HEK293 (cell line): ENCODE measurements at regions not wholly inside any gene's neighbourhood (a gene's known extent, or its start where the extent isn't known, plus 50 kb on each side); places are given as distances from the start of the nearest gene placed in this dataset.

Experiments
- CTCF ChIA-PET: fragments of 350-600 bp; formaldehyde crosslinking; extraction: SDS; loops from one replicate; lab custom pipeline; 2021; ENCODE audit warnings: antibody characterized with exemption; lab: Yijun Ruan, JAX
- POLR2A ChIA-PET: fragments of 300-600 bp; formaldehyde crosslinking; extraction: SDS; loops from one replicate; lab custom pipeline; 2020; ENCODE audit warnings: antibody characterized with exemption, inconsistent platforms; lab: Yijun Ruan, JAX
- H3K27ac ChIP-seq: fragments of 200-500 bp; sonication (Bioruptor generic); 2 replicates; pipeline ENCODE4 v1.5.1; 2014; ENCODE audit warnings: low read depth, low read length, control low read depth, inconsistent platforms; ENCODE audit errors: extremely low read depth
- H3K36me3 ChIP-seq, 2 experiments: fragments of 200-500 bp in 1 of 2; sonication (Bioruptor generic) in 1 of 2; 1 replicate in 1 of 2; 2 replicates in 1 of 2; pipeline ENCODE4 v1.5.1; 2014 to 2017; ENCODE audit warnings: inconsistent platforms in 2 of 2, low read length in 2 of 2; ENCODE audit not compliant: control insufficient read depth in 2 of 2, insufficient read depth in 1 of 2
- H3K4me1 ChIP-seq: fragments of 200-500 bp; sonication (Bioruptor generic); 2 replicates; pipeline ENCODE4 v1.5.1; 2014; ENCODE audit warnings: mild to moderate bottlenecking, low read length, inconsistent platforms; ENCODE audit not compliant: control insufficient read depth, insufficient read depth
- H3K4me3 ChIP-seq: 2 replicates; pipeline ENCODE4 v1.5.1; 2011; ENCODE audit warnings: low read depth, mild to moderate bottlenecking, control low read depth, low read length, moderate library complexity
- H3K9me3 ChIP-seq: fragments of 200-500 bp; sonication (Bioruptor generic); 2 replicates; pipeline ENCODE4 v1.5.1; 2014; ENCODE audit warnings: low read depth, low read length, inconsistent platforms; ENCODE audit not compliant: control insufficient read depth, insufficient read depth
- HOXA7 ChIP-seq: sonication (generic); formaldehyde crosslinking; IDR thresholded peaks from 2 replicates; pipeline ENCODE4 v1.8.1; 2022; ENCODE audit warnings: missing genetic modification reagents, borderline replicate concordance
- HOXD13 ChIP-seq: sonication (generic); formaldehyde crosslinking; IDR thresholded peaks from 2 replicates; pipeline ENCODE4 v1.8.0; 2022; ENCODE audit warnings: missing genetic modification reagents, borderline replicate concordance
- OSR2 ChIP-seq: fragments of 450-650 bp; formaldehyde crosslinking; IDR thresholded peaks from 2 replicates; pipeline ENCODE4 v1.5.1; 2016; ENCODE audit warnings: missing biosample characterization, missing genetic modification characterization
- PRDM1 ChIP-seq: fragments of 450-650 bp; formaldehyde crosslinking; IDR thresholded peaks from 2 replicates; pipeline ENCODE4; 2016; ENCODE audit warnings: missing biosample characterization, missing genetic modification characterization
- YY2 ChIP-seq: fragments of 450-650 bp; formaldehyde crosslinking; IDR thresholded peaks from 2 replicates; pipeline ENCODE4 v1.5.1; 2016; ENCODE audit warnings: missing biosample characterization, missing genetic modification characterization
- ZBTB10 ChIP-seq: fragments of 450-650 bp; formaldehyde crosslinking; IDR thresholded peaks from 2 replicates; pipeline ENCODE4 v1.5.1; 2016; ENCODE audit warnings: missing biosample characterization, missing genetic modification characterization
- ZBTB8A ChIP-seq: fragments of 450-650 bp; formaldehyde crosslinking; IDR thresholded peaks from 2 replicates; pipeline ENCODE4 v1.5.1; 2016; ENCODE audit warnings: missing biosample characterization, missing genetic modification characterization
- ZFHX2 ChIP-seq: fragments of 450-650 bp; formaldehyde crosslinking; conservative IDR thresholded peaks from 2 replicates; pipeline ENCODE4 v1.5.1; 2016; ENCODE audit warnings: missing biosample characterization, missing genetic modification characterization
- ZFP3 ChIP-seq: fragments of 450-650 bp; formaldehyde crosslinking; IDR thresholded peaks from 2 replicates; pipeline ENCODE4 v1.5.1; 2016; ENCODE audit warnings: low read depth, missing biosample characterization, missing genetic modification characterization
- ZNF221 ChIP-seq: fragments of 450-650 bp; formaldehyde crosslinking; IDR thresholded peaks from 2 replicates; pipeline ENCODE4 v1.5.1; 2017; ENCODE audit warnings: missing biosample characterization, missing genetic modification characterization, borderline replicate concordance
- ZNF223 ChIP-seq: fragments of 450-650 bp; formaldehyde crosslinking; IDR thresholded peaks from 2 replicates; pipeline ENCODE4 v1.5.1; 2016; ENCODE audit warnings: missing biosample characterization, missing genetic modification characterization
- ZNF280D ChIP-seq: fragments of 450-650 bp; formaldehyde crosslinking; IDR thresholded peaks from 2 replicates; pipeline ENCODE4 v1.5.1; 2016; ENCODE audit warnings: missing biosample characterization, missing genetic modification characterization
- ZNF488 ChIP-seq: fragments of 450-650 bp; formaldehyde crosslinking; IDR thresholded peaks from 2 replicates; pipeline ENCODE4 v1.5.1; 2016; ENCODE audit warnings: missing biosample characterization, missing genetic modification characterization
- ZNF555 ChIP-seq: fragments of 450-650 bp; formaldehyde crosslinking; conservative IDR thresholded peaks from 2 replicates; pipeline ENCODE4 v1.5.1; 2017; ENCODE audit warnings: missing biosample characterization, mild to moderate bottlenecking, missing genetic modification characterization, inconsistent platforms
- ZNF621 ChIP-seq: fragments of 450-650 bp; formaldehyde crosslinking; IDR thresholded peaks from 2 replicates; pipeline ENCODE4 v1.5.1; 2017; ENCODE audit warnings: missing biosample characterization, missing genetic modification characterization
- ZNF76 ChIP-seq: fragments of 450-650 bp; formaldehyde crosslinking; IDR thresholded peaks from 2 replicates; pipeline ENCODE4; 2016; ENCODE audit warnings: low read depth, missing biosample characterization, missing genetic modification characterization, borderline replicate concordance
- ZNF777 ChIP-seq: fragments of 450-650 bp; formaldehyde crosslinking; IDR thresholded peaks from 2 replicates; pipeline ENCODE4 v1.5.1; 2017; ENCODE audit warnings: missing biosample characterization, missing genetic modification characterization, borderline replicate concordance
- ZSCAN30 ChIP-seq: fragments of 450-650 bp; IDR thresholded peaks from 2 replicates; pipeline ENCODE4 v1.5.1; 2018; ENCODE audit warnings: missing biosample characterization, mild to moderate bottlenecking, missing genetic modification characterization, moderate library complexity

- TF ChIP-seq HOXD13 (CRISPR knock-in tag) (no peak), ZBTB8A (tag by site-specific recombination) (no peak), ZNF221 (tag by site-specific recombination) (no peak), OSR2 (tag by site-specific recombination) (no peak), ZNF488 (tag by site-specific recombination) (no peak), ZSCAN30 (tag by site-specific recombination) (no peak), ZNF555 (tag by site-specific recombination) (no peak)
Observed at GRCh38 chr7:85510287-85510686, 323.4 kb upstream of the SEMA3D start (continued).

- Histone ChIP-seq H3K9me3 (no peaks in the 10 kb centered on the region), H3K4me1 (peaks cover 4% of the 10 kb centered on the region; the same call in 1 of the 2 replicates), H3K4me3 (no peak overlapping the region), H3K36me3 (no peaks in the 10 kb centered on the region), H3K27ac (no peak overlapping the region)
- TF ChIP-seq ZNF777 (tag by site-specific recombination): no peak
- no peak for TF ChIP-seq ZNF76 (tag by site-specific recombination)
- no peak for TF ChIP-seq HOXA7 (CRISPR knock-in tag)
- no peak for TF ChIP-seq ZFHX2 (tag by site-specific recombination)
- TF ChIP-seq ZNF223 (tag by site-specific recombination): no peak
- no peak for TF ChIP-seq ZBTB10
- no peak for TF ChIP-seq ZFP3 (tag by site-specific recombination)
- no peak for TF ChIP-seq PRDM1 (tag by site-specific recombination)
- no peak for TF ChIP-seq YY2 (tag by site-specific recombination)
- TF ChIP-seq ZNF621 (tag by site-specific recombination): no peak
- TF ChIP-seq ZNF280D (tag by site-specific recombination): no peak
- ChIA-PET CTCF (no interaction called here), POLR2A (no interaction called here)
Observed at GRCh38 chr7:85509476-85509875, 322.6 kb upstream of the SEMA3D start.
